MM.1S (cell line): ENCODE measurements at regions not wholly inside any gene's neighbourhood (a gene's known extent, or its start where the extent isn't known, plus 50 kb on each side); places are given as distances from the start of the nearest gene placed in this dataset.
A peak's percentile ranks its signal among the peaks of the same experiment; 100 is the strongest.

Source experiments
- DNase-seq: peaks from one replicate; pipeline ENCODE4 v3.0.0-alpha.2; 2015
- H2AFZ ChIP-seq: fragments of 300-600 bp; sonication (generic); 2 replicates; pipeline ENCODE4 v1.6.0; 2016; ENCODE audit warnings: antibody characterized with exemption, low read length
- H3F3A ChIP-seq: fragments of 300-600 bp; sonication (generic); 2 replicates; pipeline ENCODE4 v1.6.1; 2016; ENCODE audit warnings: mild to moderate bottlenecking, antibody characterized with exemption, low read length, moderate library complexity, mixed read lengths; ENCODE audit not compliant: insufficient read depth
- H3K27ac ChIP-seq: fragments of 300-600 bp; sonication (generic); 2 replicates; pipeline ENCODE4 v1.5.1; 2016; ENCODE audit warnings: mild to moderate bottlenecking, low read length
- H3K27me3 ChIP-seq: fragments of 300-600 bp; sonication (generic); replicated peaks from 2 replicates; pipeline ENCODE4 v1.6.0; 2016; ENCODE audit warnings: low read length; ENCODE audit not compliant: insufficient read depth
- H3K36me3 ChIP-seq: fragments of 300-600 bp; sonication (generic); replicated peaks from 2 replicates; pipeline ENCODE4 v1.6.1; 2016; ENCODE audit warnings: mild to moderate bottlenecking, low read length, mixed read lengths; ENCODE audit not compliant: insufficient read depth
- H3K4me1 ChIP-seq: fragments of 300-600 bp; sonication (generic); 2 replicates; pipeline ENCODE4 v1.6.1; 2016; ENCODE audit warnings: low read length, mixed read lengths
- H3K4me2 ChIP-seq: fragments of 300-600 bp; sonication (generic); 2 replicates; pipeline ENCODE4 v1.6.0; 2016; ENCODE audit warnings: low read depth, low read length
- H3K4me3 ChIP-seq: fragments of 300-600 bp; sonication (generic); 2 replicates; pipeline ENCODE4 v1.5.1; 2016; ENCODE audit warnings: low read length, mixed read lengths
- H3K79me2 ChIP-seq: fragments of 300-600 bp; sonication (generic); 2 replicates; pipeline ENCODE4 v1.6.1; 2016; ENCODE audit warnings: mixed run types, low read length, mixed read lengths
- H3K9ac ChIP-seq: fragments of 300-600 bp; sonication (generic); 2 replicates; pipeline ENCODE4 v1.6.1; 2016; ENCODE audit warnings: low read length, mixed read lengths
- H3K9me2 ChIP-seq: fragments of 300-600 bp; sonication (generic); replicated peaks from 2 replicates; pipeline ENCODE4 v1.6.1; 2016; ENCODE audit warnings: mild to moderate bottlenecking, low read length, mixed read lengths; ENCODE audit not compliant: insufficient read depth
- H3K9me3 ChIP-seq: fragments of 300-600 bp; sonication (generic); replicated peaks from 2 replicates; pipeline ENCODE4 v1.6.1; 2016; ENCODE audit warnings: mild to moderate bottlenecking, low read length, mixed read lengths; ENCODE audit not compliant: insufficient read depth
- H4K20me1 ChIP-seq: fragments of 300-600 bp; sonication (generic); 2 replicates; pipeline ENCODE4 v1.6.1; 2016; ENCODE audit warnings: mild to moderate bottlenecking, low read length, moderate library complexity, mixed read lengths; ENCODE audit not compliant: insufficient read depth
- CTCF ChIP-seq: fragments of 300-600 bp; sonication (generic); IDR thresholded peaks from 2 replicates; pipeline ENCODE4 v1.5.1; 2016; ENCODE audit warnings: antibody characterized with exemption, low read length, mixed read lengths
- EZH2 ChIP-seq: fragments of 300-600 bp; sonication (generic); optimal IDR thresholded peaks from 2 replicates; pipeline ENCODE3; 2017; ENCODE audit warnings: low read depth, mild to moderate bottlenecking, antibody characterized with exemption, low read length, mixed read lengths
- EZH2phosphoT487 ChIP-seq: fragments of 300-600 bp; sonication (generic); IDR thresholded peaks from 2 replicates; pipeline ENCODE4 v1.6.1; 2018; ENCODE audit warnings: antibody characterized with exemption, low read length

GRCh38 chr16:85359147-85359822 is 247.0 kb upstream of the CIBAR2 start:
- Histone ChIP-seq H3K27ac (no peak overlapping the region), H3K4me3 (no peak overlapping the region), H3K9ac (no peak overlapping the region), H4K20me1 (no peaks in the 10 kb centered on the region), H2AFZ (no peak overlapping the region), H3K4me2 (no peak overlapping the region), H3K79me2 (no peaks in the 10 kb centered on the region), H3K4me1 (no peaks in the 10 kb centered on the region), H3K9me3 (no peaks in the 10 kb centered on the region), H3K9me2 (no peaks in the 10 kb centered on the region), H3K36me3 (no peaks in the 10 kb centered on the region), H3F3A (no peaks in the 10 kb centered on the region), H3K27me3 (peaks cover 24% of the 10 kb centered on the region)
- TF ChIP-seq EZH2phosphoT487 (no peak), CTCF (no peak), EZH2 (no peak)
- no peak for DNase-seq

- no peaks in the 10 kb centered on the region for H3K9me2 ChIP-seq
- TF ChIP-seq EZH2phosphoT487 (no peak), CTCF (no peak)
- DNase-seq: peak; percentile 50
- no peaks in the 10 kb centered on the region for H3K9me3 ChIP-seq
- no peaks in the 10 kb centered on the region for H4K20me1 ChIP-seq
- H3F3A ChIP-seq: no peaks in the 10 kb centered on the region
- no peaks in the 10 kb centered on the region for H3K79me2 ChIP-seq
- no peak overlapping the region for H3K27ac ChIP-seq
- no peak overlapping the region for H2AFZ ChIP-seq
- H3K36me3 ChIP-seq: no peaks in the 10 kb centered on the region
- no peak overlapping the region for H3K9ac ChIP-seq
- H3K4me1 ChIP-seq: no peaks in the 10 kb centered on the region
- peaks cover 19% of the 10 kb centered on the region for H3K27me3 ChIP-seq
- no peak overlapping the region for H3K4me3 ChIP-seq
- 0 out of 2 replicates have a peak overlapping the region, but pooled peaks have one; percentile 24 for H3K4me2 ChIP-seq
These were observed 248.3 kb upstream of the CIBAR2 start for GRCh38 chr16:85360323-85361277.

- no peaks in the 10 kb centered on the region for H4K20me1 ChIP-seq
- no peaks in the 10 kb centered on the region for H3F3A ChIP-seq
- no peak for DNase-seq
- H3K36me3 ChIP-seq: no peaks in the 10 kb centered on the region
- H3K9me2 ChIP-seq: no peaks in the 10 kb centered on the region
- no peaks in the 10 kb centered on the region for H3K4me1 ChIP-seq
- H3K9ac ChIP-seq: no peak overlapping the region
- H2AFZ ChIP-seq: no peak overlapping the region
- H3K27ac ChIP-seq: no peak overlapping the region
- TF ChIP-seq EZH2phosphoT487 (no peak), CTCF (no peak), EZH2 (no peak)
- no peak overlapping the region for H3K4me3 ChIP-seq
- no peaks in the 10 kb centered on the region for H3K79me2 ChIP-seq
- H3K4me2 ChIP-seq: no peak overlapping the region
- H3K27me3 ChIP-seq: peaks cover 29% of the 10 kb centered on the region
- no peaks in the 10 kb centered on the region for H3K9me3 ChIP-seq
These were observed 249.3 kb upstream of the CIBAR2 start for GRCh38 chr16:85361441-85362118.
